ENCODE measurements at regions not wholly inside any gene's neighbourhood (a gene's known extent, or its start where the extent isn't known, plus 50 kb on each side); places are given as distances from the start of the nearest gene placed in this dataset.

DNA sequence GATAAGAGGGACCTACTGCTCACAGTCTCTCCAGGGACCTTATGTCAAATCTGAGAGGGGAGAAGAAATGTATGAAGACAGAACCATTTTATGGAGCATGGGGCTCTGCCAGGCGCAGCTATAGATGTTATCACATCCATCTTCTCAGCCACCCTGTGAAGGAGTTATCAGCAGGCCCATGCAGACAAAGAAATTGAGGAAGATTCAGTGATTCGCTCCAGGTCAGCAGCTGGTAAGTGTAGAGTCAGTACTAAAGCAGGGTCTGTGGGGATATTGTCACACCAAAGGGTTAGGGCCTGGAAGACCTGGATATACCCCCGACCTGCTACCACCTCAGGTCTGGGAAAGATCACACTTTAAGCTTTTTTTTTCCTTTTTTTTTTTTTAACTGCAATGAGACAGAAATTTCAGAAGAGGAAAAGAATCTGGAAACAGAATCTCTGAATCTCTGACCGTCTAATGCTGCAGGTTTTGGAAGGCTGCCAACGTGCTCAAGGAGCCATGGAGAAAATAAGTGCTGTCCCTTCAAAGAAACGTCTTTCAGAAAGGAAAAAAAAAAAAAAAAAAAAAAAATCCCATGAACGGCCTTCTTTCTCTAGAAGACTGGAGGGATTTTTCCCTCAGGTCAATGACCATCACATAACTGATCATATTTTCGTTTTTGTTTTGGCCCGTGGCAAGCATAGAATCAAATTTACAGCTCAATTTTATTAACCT, 73.3 kb upstream of the PLEKHG7 start:
- 20 to 23% methylated on average over 9 of the region's 9 CpGs for WGBS, 2 donors
- peak; percentile 89 to 92 for DNase-seq

DNA sequence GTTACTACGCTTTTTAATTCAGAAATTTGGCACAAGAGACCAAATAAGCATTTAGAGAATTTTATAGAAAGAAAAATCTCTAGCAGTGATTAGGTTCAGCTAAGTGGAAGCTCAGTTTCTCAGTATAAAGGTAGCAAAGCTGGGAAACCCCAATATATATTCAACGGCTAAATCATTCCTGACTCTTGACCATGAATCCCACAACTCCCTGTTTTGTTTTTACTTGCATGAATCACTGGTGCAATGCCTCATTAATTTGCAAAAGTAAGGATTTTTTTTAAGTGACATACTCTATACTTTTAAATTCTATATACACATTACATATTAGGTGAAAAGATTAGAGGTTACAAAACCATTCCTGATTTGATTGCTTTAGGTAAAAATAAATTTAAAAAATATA, 74.3 kb upstream of the PLEKHG7 start:
- intact Hi-C loops (cut with DNase I): no loop called here
- no peaks in the 10 kb centered on the region for H3K27me3 ChIP-seq
- peak overlapping the region in 1 of 3 donors; percentile 21 for H3K27ac ChIP-seq
- H3K4me3 ChIP-seq (replicated peaks in 1 of 3): no peak overlapping the region
- DNase-seq: no peak
- no peaks in the 10 kb centered on the region for H3K36me3 ChIP-seq
- no peaks in the 10 kb centered on the region for H3K9me3 ChIP-seq
- peaks cover 8 to 20% of the 10 kb centered on the region in 2 donors for H3K4me1 ChIP-seq
- 75 to 82% methylated on average over 2 of the region's 2 CpGs for WGBS, 2 donors
- TF ChIP-seq, protein P1, sequence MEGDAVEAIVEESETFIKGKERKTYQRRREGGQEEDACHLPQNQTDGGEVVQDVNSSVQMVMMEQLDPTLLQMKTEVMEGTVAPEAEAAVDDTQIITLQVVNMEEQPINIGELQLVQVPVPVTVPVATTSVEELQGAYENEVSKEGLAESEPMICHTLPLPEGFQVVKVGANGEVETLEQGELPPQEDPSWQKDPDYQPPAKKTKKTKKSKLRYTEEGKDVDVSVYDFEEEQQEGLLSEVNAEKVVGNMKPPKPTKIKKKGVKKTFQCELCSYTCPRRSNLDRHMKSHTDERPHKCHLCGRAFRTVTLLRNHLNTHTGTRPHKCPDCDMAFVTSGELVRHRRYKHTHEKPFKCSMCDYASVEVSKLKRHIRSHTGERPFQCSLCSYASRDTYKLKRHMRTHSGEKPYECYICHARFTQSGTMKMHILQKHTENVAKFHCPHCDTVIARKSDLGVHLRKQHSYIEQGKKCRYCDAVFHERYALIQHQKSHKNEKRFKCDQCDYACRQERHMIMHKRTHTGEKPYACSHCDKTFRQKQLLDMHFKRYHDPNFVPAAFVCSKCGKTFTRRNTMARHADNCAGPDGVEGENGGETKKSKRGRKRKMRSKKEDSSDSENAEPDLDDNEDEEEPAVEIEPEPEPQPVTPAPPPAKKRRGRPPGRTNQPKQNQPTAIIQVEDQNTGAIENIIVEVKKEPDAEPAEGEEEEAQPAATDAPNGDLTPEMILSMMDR (IDR thresholded peaks at IDR 0.05): no peak
- TF ChIP-seq POLR2A (IDR thresholded peaks at IDR 0.05): no peak

More for the DNA sequence above, 73.3 kb upstream of the PLEKHG7 start:
- H3K4me1 ChIP-seq: peaks cover 8 to 20% of the 10 kb centered on the region in 2 donors
- H3K36me3 ChIP-seq: no peaks in the 10 kb centered on the region
- peak overlapping the region; percentile 44 to 68 (median 57) for H3K27ac ChIP-seq
- H3K4me3 ChIP-seq (replicated peaks in 1 of 3): no peak overlapping the region
- intact Hi-C loops (cut with DNase I): no loop called here
- no peaks in the 10 kb centered on the region for H3K9me3 ChIP-seq
- TF ChIP-seq, protein P1 (IDR thresholded peaks at IDR 0.05): no peak
- TF ChIP-seq POLR2A (IDR thresholded peaks at IDR 0.05): no peak
- no peaks in the 10 kb centered on the region for H3K27me3 ChIP-seq

- Histone ChIP-seq H3K9me3 (no peaks in the 10 kb centered on the region), H3K4me3 (replicated peaks in 1 of 3) (no peak overlapping the region), H3K27me3 (no peaks in the 10 kb centered on the region), H3K27ac (no peak overlapping the region), H3K36me3 (no peaks in the 10 kb centered on the region), H3K4me1 (peaks cover 8 to 20% of the 10 kb centered on the region in 2 donors)
- TF ChIP-seq, protein P1 (IDR thresholded peaks at IDR 0.05): no peak
- no peak for TF ChIP-seq POLR2A (IDR thresholded peaks at IDR 0.05)
- 93 to 94% methylated on average over 2 of the region's 2 CpGs for WGBS, 2 donors
- intact Hi-C loops (cut with DNase I): no loop called here
- DNase-seq: no peak
These were observed 75.3 kb upstream of the PLEKHG7 start for GRCh38 chr12:92627511-92627910.

GRCh38 chr12:92625639-92626310, 77.0 kb upstream of the PLEKHG7 start:
- Histone ChIP-seq H3K27me3 (no peaks in the 10 kb centered on the region), H3K4me1 (peaks cover 8 to 16% of the 10 kb centered on the region in 2 donors), H3K27ac (no peak overlapping the region), H3K9me3 (no peaks in the 10 kb centered on the region), H3K4me3 (replicated peaks in 1 of 3) (no peak overlapping the region), H3K36me3 (no peaks in the 10 kb centered on the region)
- 94 to 96% methylated on average over 3 of the region's 3 CpGs for WGBS, 2 donors
- intact Hi-C loops (cut with DNase I): no loop called here
- no peak for DNase-seq
- TF ChIP-seq, protein P1 (IDR thresholded peaks at IDR 0.05): no peak
- TF ChIP-seq POLR2A (IDR thresholded peaks at IDR 0.05): no peak

DNA sequence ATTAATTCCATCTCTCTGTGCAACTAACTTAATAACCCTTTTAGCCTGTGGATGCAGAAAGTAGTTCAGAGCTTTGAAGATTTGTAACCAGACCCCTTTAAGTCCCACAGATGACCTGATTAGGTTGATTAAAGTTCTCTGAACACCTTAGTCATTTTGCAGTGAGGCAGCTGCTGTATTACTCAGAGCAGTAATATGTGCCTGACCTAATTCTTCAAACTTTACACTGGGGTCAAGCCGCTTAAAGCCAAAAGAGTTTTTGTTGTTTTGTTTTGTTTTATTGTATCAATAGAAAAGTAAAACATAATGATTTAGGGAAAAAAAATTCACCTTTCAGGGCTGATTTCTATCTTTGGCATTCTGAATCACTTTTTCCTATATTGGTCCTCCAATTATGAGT, 78.6 kb upstream of the PLEKHG7 start:
- intact Hi-C loops (cut with DNase I): no loop called here
- Histone ChIP-seq H3K27me3 (no peaks in the 10 kb centered on the region), H3K9me3 (no peaks in the 10 kb centered on the region), H3K27ac (no peak overlapping the region), H3K36me3 (no peaks in the 10 kb centered on the region), H3K4me3 (replicated peaks in 1 of 3) (no peak overlapping the region), H3K4me1 (peaks cover 0 to 4% of the 10 kb centered on the region in 2 donors)
- whole genome bisulfite sequencing, 2 donors: 90 to 91% methylated on average over 1 of the region's 1 CpG
- TF ChIP-seq, protein P1 (IDR thresholded peaks at IDR 0.05): no peak
- no peak for TF ChIP-seq POLR2A (IDR thresholded peaks at IDR 0.05)
- DNase-seq: no peak

Measured in thyroid gland (tissue), 4 donors.